Dermis blood vessel endothelial cell (primary cell): ENCODE measurements at regions not wholly inside any gene's neighbourhood (a gene's known extent, or its start where the extent isn't known, plus 50 kb on each side); places are given as distances from the start of the nearest gene placed in this dataset.
"Not testable (repeated sequence)": the region's sequence is repeated elsewhere in the genome, so short reads cannot be mapped to it uniquely, and the experiment has no call there.

Experiments used
- DNase-seq: peaks from one replicate; pipeline ENCODE4 v3.0.0; 2010

DNA sequence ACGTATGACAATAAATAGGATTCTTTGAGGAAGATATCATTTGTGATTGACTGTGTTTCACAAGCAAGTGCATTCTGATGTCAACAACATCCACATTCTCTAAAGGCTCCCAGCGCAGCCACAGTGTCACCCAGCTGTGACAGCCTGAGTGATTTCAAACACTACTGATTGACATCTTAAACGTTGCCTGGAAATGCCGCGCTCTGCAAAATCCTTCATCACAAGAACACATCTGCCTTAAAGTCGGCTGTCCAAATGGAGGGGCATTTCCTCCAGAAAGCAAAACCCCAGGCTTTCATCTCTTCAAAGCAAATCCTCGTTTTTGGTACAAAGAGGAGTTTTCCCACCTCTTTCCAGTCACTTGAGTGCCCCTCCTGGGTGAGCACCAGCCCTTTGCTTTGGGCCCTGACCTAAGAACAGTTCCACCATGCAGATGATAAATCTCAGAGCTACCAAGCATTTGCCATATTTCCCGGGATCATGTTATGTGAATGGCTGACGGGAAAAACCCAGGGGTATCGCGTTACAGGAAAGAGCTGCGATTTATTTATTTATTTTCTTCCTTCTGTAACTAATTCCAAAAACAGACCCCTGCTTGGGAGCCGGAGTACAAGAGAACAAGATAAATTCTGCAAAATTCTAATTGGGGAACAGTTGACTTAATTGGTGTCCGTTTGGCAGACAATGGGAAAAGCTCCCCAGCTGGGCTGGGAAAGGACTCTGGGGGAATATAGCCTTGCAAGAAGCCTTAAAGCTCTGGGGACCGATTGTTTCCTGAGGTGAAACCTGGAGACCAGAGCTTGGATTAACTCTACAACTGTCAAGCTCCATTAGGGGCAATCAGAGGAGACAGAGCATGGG, 703.8 kb upstream of the NR2F2 start:
- DNase-seq = no peak

DNA sequence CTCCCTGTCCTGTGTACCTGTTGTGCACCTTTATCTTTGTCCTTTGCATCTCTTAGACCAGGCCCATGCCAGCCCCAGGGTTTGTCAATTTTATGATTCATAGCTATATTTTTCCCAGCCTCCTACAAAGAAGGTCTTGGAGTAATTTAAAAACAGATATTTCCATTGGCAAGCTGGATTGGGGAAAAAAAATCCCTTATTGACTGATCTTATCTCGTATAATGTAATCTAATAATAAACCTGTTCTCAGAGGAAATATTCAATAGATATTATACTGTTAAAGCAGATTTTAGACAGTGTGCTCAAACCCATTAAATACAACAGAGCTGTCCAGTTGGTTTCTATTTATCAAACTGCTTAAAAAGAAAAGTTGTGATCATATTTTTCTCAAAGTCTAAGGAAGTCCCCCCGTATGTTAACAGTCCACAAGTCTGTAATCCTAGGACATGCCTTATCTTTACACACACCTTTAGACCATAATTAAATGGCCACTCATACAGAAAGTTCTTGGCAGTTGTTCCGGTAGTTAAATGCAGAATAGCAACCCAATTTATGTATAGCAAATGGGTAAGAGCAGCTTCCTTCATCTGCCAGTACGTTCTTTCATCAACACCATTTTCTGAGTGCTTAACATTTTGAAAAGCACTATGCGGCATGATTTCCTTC, 700.9 kb upstream of the NR2F2 start:
- DNase-seq = no peak

DNA sequence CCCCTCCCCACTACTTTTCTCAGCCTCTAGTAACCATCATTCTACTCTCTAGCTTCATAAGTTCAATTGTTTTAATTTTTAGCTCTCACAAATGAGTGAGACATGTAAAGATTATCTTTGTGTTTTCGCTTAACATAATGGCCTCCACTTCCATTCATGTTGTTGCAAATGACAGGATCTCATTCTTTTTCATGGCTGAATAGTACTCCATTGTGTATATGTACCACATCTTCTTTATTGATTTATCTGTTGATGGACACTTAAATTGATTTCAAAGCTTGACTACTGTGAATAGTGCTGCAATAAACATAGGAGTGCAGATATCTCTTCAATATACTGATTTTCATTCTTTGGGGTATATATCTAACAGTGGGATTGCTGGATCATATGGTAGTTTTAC, 699.8 kb upstream of the NR2F2 start:
- no peak for DNase-seq

DNA sequence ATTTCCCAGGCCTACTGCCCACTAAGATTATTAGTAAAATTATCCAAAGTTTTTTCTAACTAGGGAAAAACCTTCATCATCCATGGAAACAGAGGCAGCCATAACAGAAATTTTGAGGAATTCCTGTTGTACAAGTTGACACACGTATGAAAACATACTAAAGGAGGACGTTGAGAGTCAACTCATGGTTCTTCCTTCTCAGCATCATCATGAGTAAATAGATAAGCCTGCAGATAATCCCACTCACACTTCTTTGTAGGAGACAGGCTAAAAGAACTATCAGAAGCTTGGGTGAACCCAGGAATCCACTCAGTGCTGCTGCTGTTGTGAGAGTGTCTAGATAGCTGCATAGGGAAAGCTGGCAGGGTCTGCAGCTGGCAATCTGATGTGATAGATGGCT, 694.8 kb upstream of the NR2F2 start:
- no peak for DNase-seq

DNA sequence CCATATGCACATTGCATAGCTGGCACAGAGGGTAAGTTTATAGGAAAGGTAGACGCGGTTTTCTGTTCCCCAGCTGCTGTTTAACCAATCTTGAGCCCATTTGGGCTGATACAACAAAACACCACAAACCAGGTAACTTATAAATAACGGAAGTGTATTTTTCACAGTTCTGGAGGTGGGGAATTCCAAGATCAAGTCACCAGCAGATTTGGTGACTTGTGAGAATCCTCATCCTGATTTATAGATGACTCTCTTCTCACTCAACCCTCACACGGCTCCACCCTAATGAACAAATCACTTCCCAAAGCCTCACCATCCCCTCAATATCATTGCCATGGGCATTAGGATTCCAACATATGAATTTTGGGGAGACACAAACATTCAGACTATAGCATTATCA, 694.4 kb upstream of the NR2F2 start:
- DNase-seq = no peak

DNA sequence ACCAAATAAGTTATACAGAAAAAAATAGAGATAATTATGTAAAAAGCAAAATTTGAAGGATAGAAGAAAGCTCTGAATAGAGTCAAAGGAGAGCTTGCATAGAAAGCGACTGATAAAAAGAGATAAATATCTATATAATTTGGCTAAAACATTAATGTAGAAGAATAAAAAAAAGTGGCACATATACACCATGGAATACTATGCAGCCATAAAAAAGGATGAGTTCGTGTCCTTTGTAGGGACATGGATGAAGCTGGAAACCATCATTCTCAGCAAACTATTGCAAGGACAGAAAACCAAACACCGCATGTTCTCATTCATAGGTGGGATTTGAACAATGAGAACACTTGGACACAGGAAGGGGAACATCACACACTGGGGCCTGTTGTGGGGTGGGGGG, 693.3 kb upstream of the NR2F2 start:
- not testable (repeated sequence) for DNase-seq

DNA sequence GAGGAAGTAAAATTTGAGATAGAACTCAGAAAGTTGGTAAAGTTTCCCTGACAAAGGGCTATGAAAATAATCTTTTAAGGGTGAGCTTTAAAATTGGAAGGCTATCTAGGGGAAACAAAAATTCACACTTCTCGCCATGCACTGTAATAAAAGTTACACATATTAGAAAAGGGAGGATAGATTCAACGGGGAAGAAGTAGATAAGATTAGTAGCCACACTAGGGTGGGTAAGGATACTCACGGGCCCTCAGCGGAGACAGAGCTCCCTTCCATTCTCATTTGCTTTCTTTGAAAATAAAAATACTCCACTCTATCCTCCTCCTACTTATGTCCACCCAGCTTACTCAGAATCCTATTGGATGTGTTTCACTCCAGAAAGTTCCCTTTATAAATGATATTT, 691.3 kb upstream of the NR2F2 start:
- no peak for DNase-seq

DNA sequence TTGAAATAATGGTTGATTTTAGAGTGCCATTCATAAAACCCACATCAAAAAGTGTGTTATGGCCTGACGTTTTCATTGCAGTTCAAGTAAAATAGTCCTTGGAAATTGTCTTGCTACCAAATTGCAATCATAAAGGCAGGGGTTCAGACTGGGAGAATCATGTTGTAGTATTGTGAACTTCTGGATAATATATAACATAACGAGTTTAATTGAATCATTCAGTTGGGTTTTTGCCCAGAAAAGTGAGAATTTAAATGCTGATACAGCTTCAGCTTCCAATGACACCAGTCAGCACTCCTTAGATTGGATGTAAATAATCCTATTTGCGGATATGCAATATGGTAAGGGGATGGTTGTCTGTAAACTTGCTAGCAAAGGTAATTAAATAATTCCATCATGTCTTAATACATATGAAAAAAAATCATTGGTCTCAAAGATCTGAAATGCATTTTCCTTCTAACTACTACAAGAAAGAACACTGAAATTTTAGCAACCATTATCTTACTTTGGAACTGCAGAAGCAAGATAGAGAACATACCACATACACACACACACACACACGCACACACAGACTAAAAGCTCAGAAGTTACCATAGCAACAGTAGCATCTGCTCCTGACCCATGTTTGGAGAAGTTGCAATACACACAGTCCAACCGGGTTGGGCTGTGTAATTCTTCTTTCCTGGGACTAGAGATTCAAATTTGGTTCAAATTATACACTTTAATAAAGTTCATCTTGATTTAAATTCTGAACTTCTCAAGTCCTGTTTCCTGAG, 686.2 kb upstream of the NR2F2 start:
- no peak for DNase-seq

DNA sequence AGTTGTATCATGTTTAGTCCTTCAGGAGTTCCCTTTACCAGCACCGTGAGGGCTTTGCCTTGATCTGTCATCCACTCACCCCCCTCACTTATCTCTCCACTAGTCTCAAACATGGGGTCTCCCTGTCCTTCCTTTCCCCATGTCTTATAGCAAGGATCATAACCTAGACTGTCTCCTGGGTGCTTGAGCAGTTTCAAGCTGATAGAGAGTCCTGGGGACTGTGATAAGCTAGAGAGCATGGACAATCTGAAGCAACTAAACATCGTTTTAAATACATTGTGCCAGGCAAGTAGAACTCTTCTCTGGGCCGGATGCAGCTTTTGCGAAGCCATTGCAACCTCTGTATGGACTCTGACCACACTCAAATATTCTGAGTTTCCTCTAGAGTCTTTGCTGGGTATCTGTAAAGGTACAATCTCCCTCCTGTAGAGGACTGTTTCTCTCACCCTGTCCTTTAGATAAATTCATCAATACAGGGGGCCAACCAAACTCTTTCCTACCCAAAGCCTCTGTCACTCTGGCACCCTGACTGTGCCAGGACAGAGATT, 684.6 kb upstream of the NR2F2 start:
- no peak for DNase-seq

DNA sequence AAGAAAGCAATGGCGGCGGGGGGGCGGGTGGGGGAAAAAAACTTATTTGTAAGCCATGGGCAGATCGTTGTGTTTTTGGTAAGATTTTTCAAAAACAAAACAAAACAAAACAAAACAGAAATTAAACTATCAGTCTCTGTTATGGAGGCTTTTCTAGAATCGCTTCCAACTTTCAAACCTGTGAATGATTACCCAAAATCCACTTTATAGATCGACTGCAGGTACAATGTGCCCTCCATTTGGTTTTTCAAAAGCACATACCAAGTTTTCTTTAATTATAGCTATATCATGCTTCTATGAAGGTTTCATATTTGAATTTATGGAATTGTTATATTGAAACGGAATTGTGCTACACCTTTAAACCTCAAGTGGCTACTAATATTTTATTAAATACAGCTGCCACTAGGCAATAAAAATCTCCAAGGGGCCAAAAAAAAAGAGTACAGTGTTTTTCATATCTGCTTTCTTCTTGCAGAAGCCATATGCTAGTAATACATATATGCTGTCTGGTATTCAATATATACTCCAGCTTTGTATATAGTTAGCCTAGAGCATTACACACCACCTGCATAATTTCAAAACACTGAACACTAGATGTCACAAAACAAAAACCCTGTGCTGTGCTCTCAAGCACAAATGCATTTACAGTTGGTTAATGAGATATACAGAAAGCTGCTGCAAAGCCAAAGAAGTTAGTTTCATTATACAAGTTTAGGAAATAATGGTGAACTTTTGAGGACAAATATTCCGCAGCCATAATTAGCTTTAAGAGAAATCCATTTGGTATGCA, 683.8 kb upstream of the NR2F2 start:
- DNase-seq = no peak

DNA sequence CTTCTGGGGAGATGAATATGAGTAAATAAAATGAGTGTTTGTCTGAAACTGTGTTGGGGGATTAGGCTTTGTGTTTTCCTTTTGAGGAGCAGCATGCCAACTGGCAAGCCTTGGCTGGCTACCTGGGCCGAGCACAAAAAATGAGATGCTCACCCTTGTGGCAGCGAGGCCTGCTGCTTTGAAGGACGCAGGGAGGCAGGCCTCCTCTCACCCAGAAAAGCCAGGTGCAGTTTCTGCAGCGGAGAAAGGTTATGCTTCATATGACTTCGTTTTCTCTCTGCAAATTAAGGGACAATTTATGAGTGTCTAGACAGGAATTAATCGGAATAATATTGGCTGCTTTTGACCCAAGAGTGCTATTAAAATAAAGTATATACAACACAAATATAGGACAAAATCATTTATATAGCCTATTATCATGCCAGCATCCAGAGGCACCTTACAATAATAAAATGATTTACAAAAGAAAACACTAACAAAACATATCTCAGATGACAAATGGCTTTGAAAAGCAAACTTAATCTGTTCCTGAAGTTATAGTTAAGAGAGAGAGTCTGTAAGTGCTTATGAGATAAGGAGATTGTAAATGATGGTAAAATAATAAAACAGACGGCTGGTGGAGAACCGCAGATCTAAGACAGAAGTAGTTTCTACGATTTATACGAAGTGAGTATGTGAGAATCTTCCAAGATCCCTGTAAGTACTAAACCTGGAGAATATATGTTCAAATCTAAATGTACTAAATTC, 682.8 kb upstream of the NR2F2 start:
- DNase-seq = no peak

DNA sequence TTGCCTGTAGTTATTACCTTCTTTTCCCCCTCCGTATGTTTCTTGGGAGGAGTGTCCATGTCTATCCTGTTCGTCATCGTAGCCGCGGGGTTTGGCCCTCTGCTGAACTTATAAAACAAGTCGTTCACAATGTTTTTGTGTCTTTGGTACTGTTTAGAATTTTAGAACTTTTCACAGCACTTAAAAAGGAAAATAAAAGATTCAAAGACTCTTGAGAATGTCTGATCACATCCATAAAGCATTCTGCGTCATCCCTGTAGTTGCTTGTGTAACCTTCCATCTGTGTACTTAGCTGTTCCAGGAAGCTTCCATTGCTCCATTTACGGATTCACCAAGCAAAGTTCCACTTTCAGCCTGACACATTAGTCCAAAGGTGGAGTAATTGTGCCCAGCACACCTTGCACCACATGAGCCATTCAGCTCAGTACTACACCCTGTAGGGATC, 677.1 kb upstream of the NR2F2 start:
- no peak for DNase-seq

DNA sequence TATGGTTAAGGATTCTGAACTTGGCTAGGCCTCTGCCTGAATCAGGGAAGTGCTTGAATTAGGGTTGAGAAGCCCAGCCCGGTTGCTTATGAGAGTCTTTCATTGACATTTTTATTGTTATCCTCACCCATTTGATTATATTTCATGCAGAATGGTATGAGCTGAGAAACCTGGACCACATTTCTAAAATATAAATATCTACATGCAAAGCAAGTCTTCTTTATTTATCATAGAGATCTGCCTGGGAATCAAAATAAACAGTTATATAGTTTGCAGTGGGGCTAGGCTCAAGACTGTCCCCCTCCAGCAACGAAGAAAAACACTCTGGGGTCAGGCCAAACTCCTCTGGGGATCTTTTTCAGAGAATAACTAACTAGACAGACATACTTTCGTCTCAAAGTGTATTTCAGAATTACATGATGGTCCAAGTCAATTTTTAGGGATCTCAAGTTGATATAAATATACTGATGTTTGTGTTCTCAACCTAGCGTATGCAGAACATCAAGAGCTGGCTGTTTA, 675.4 kb upstream of the NR2F2 start:
- DNase-seq = no peak

DNA sequence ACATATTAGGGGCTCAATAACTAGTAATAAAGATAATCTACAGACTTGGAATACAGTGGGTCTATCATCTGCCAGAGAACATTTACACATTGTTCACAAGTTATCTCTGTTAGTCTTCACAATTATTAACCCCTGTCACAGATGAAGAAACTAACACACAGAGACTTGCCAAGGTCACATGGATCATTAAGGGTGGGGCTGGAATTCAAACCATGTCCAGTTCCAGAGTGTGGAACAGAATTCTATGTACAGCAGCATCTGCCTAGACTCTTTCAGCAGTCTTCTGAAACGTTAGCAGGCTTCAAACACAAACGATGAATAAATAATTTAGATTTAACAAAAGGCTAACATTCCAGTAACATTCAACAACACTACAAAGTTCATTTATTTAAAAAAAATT, 673.9 kb upstream of the NR2F2 start:
- no peak for DNase-seq

DNA sequence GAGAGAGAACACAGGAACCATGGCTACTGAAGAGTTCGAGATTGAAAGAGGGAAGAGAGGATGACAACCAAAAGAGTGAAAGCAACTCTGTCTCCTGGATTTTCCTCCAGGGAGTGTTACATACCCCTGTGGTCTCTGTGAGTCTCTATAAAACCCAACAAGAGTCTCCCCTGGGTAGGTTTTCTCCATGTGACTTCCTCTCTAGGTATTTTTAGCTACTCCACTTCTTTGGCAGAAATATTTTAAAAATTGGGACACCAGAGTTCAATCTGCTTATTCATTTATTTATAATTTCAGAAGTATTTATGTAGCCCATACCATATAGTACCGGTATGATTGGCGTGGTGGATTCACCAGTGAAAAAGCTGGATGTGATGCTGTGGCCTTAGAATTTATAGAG, 671.7 kb upstream of the NR2F2 start:
- no peak for DNase-seq

DNA sequence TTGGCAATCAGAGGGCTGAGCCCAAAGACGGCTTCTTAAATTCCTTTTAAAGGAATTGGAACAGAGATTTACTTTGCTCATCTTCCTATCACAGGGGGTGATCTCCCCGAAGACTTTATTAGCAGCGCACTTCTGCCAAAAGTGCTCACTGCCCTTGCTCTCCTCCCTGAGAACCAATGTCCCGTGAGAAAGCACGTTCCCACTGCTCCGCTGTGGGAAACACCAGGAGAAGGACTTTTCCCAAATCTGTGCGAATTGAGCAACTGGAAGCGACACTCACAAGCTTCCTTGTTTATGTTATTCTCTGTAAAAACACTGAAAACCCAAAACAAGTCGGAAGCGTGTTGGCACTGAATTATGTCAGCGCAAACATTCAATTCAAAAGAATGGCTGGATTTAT, 670.8 kb upstream of the NR2F2 start:
- no peak for DNase-seq

DNA sequence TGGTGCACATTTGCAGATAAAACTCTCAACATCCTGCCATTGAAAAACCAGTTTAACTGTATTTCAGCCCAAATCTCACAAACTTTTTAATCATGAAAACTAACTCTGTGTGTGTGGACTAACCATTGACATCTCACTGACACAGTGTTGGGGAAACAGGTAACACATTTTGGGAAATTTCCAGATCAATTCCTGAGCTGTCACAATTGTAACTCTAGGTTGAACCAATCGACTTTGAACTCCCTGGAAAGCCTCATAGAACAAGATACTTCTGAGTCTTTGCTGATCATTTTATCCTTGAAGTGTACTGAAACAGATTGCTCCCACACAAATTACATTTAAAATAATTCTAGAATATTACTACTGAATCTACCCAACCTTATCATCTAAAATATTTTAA, 667.9 kb upstream of the NR2F2 start:
- DNase-seq = no peak

DNA sequence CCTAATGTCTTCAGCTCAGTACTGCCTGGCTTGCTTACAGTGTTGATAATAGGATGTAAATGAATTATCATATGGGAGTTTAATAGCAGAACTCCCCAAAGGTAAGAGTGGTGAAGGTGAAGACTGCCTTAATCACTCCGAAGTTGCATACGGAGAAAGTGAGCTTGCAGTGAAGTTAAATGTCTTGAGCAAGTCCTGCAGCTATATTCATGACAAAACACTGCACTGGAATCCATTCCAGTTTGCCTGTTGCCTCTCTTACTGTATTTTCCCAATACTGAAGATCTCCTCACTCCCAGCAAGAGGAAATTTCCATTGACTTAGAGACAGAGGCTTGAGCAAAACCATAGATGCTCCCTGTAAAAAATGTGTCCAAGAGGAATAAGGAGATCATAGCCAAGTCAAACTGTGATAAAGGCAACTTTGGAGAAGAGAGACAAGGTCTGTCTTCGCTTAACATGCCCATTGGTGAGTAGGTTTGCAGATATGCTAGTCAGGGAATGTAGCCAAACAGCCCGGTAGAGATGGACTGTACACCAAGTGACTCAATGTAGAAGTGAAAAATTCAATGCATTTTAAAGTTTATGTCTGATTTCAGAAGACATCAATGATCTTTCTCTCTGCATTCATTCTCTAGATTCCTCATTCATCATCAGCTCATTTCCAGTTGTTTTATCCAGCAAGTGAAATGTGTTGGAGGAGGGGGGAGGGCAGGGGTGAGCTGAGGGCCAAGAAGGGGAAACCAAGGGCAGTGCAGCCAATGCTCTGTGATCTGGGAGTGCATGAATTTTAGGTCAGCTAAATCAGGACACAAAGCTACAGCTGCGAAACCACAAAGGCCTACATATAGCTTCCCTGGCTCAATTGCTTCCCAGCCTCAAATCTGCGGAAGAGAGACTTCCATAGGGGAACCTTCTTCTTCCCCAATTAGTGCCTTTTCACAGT, 667.1 kb upstream of the NR2F2 start:
- DNase-seq = no peak

DNA sequence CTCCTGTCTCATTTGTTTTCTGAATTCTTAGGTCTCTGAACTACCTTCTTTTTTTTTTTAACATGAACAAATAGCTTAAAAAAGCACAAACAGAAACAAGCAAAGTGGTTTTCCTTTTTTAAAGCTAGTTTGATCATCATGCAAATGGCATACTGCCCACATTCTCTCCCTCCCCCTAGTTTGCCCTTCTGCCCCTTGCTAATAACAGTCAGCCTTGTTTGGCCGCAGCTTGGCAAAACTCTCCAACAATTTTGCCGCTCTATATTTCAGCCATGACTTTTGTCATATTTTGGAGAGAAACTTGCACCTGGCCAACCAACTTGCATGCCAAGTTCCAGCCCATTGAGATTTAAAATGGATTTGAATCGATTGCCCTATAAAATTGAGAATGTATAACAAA, 666.0 kb upstream of the NR2F2 start:
- DNase-seq = peak; percentile 13
